HL-60 (cell line): ENCODE measurements at regions not wholly inside any gene's neighbourhood (a gene's known extent, or its start where the extent isn't known, plus 50 kb on each side); places are given as distances from the start of the nearest gene placed in this dataset.

ENCODE experiments used
- DNase-seq, 2 experiments: peaks; one replicate each; pipeline ENCODE4 v3.0.0-alpha.2; 2010 to 2020; ENCODE audit warnings: low read depth in 1 of 2, low spot score in 1 of 2
- H3K27ac ChIP-seq: fragments of 250-450 bp; sonication (Bioruptor Pico); replicated peaks from 2 replicates; pipeline ENCODE4 v1.5.1; 2020; ENCODE audit warnings: mild to moderate bottlenecking, moderate library complexity
- H3K27me3 ChIP-seq: fragments of 250-450 bp; sonication (Bioruptor Pico); 2 replicates; pipeline ENCODE4 v1.5.1; 2021; ENCODE audit warnings: mild to moderate bottlenecking, moderate library complexity; ENCODE audit not compliant: insufficient read depth, poor library complexity, severe bottlenecking
- H3K4me3 ChIP-seq: replicated peaks from 2 replicates; pipeline ENCODE4 v1.5.1; 2011; ENCODE audit warnings: mild to moderate bottlenecking, control low read depth, low read length; ENCODE audit not compliant: insufficient read depth
- CTCF ChIP-seq: IDR thresholded peaks from one replicate; pipeline ENCODE4 v1.5.1; 2011; ENCODE audit warnings: low read length, control low read depth, inconsistent platforms; ENCODE audit not compliant: insufficient read depth
- GABPA ChIP-seq: IDR thresholded peaks from 2 replicates; pipeline ENCODE4 v1.6.1; 2012; ENCODE audit warnings: low read depth
- POLR2AphosphoS5 ChIP-seq: IDR thresholded peaks from 2 replicates; pipeline ENCODE4 v1.6.1; 2012; ENCODE audit warnings: low read depth
- REST ChIP-seq: IDR thresholded peaks from 2 replicates; pipeline ENCODE4 v1.6.1; 2012; ENCODE audit warnings: low read depth; ENCODE audit not compliant: insufficient replicate concordance
- SPI1 ChIP-seq: IDR thresholded peaks from 2 replicates; pipeline ENCODE4 v1.6.1; 2012; ENCODE audit warnings: low read depth, mild to moderate bottlenecking, borderline replicate concordance

GRCh38 chr15:35679186-35679585 is 133.2 kb upstream of the DPH6 start:
- TF ChIP-seq CTCF (no peak), REST (no peak), SPI1 (no peak), POLR2AphosphoS5 (no peak), GABPA (no peak)
- H3K27ac ChIP-seq, result no peak overlapping the region
- DNase-seq, result no peak

GRCh38 chr15:35680951-35681350 is 135.0 kb upstream of the DPH6 start:
- no peak for DNase-seq
- H3K4me3 ChIP-seq, result no peak overlapping the region
- no peaks in the 10 kb centered on the region for H3K27me3 ChIP-seq
- no peak for TF ChIP-seq GABPA
- no peak for TF ChIP-seq REST
- TF ChIP-seq CTCF, result no peak
- TF ChIP-seq POLR2AphosphoS5, result no peak
- H3K27ac ChIP-seq, result no peak overlapping the region

More at GRCh38 chr15:35679186-35679585, 133.2 kb upstream of the DPH6 start:
- Histone ChIP-seq H3K4me3 (no peak overlapping the region), H3K27me3 (no peaks in the 10 kb centered on the region)

- Histone ChIP-seq H3K27me3 (no peaks in the 10 kb centered on the region), H3K4me3 (no peak overlapping the region), H3K27ac (no peak overlapping the region)
- DNase-seq, result no peak
- TF ChIP-seq POLR2AphosphoS5 (no peak), GABPA (no peak), CTCF (no peak), REST (no peak), SPI1 (no peak)
These were observed 140.4 kb upstream of the DPH6 start for GRCh38 chr15:35686347-35686746.
